ENCODE measurements at regions not wholly inside any gene's neighbourhood (a gene's known extent, or its start where the extent isn't known, plus 50 kb on each side); places are given as distances from the start of the nearest gene placed in this dataset.

DNA sequence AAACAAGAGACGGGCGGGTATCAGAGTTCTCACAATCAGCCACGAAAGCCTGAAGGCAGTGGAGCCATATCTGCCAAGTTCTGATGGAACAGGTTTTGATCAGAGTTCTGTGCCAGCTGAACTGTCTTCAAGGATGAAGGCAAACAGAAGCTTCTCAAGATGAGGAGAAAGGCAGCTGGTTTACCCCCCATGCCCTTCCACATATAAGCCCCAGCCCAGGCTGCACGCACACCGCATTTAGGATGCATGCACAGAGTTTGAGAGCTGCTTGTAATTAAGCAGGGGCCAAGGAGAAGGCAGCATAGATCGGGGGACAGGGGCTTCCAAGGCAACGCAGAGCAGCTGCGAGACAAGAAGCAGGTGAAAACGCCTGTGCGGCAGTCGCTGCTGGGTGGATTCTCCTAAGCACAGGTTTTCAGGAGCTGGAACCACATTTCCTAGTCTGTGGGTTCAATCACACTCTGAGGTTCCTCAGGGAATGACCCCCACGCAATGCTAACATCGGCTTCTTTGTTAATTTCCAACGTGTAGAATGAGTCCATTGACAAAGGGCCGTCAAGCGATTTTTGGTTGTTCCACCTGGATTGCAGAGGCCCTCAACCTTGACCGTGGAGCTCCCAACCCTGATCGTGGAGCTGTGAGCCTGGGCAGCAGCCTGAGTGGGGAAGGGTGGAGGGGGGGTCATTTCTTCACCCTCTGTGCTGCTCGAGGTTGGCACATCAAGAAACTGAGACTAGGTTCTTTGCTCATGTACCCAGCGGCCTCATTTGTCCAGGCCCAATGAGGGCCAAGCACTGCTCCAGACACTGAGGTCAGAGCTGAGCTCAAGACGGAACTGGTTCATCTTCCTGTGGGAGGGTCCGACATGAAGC lies 81.7 kb upstream of the SHISAL1 start:
- H3K27ac ChIP-seq (ENCODE audit: insufficient read depth, low read depth, low read length), result no peak overlapping the region
- no peaks in the 10 kb centered on the region for H3K9me1 ChIP-seq (replicated peaks; ENCODE audit: control insufficient read depth, extremely low read depth, insufficient read depth, low read length)
- BruUV-seq (replicated peaks), result no TSS peak
- no peaks in the 10 kb centered on the region for H3K4me1 ChIP-seq (ENCODE audit: control insufficient read depth, extremely low read depth, insufficient read depth, low read length)
- H3K27me3 ChIP-seq (ENCODE audit: control insufficient read depth in 2 of 2, insufficient read depth in 2 of 2, low read length in 2 of 2), result no peaks in the 10 kb centered on the region
- H3K4me2 ChIP-seq (ENCODE audit: insufficient read depth, low read length), result no peak overlapping the region
- FAIRE-seq (no peak), DNase-seq (ENCODE audit: low read depth, low spot score) (no peak)
- POLR2A ChIA-PET, result no interaction called here
- TF ChIP-seq FOS (IDR thresholded peaks at IDR 0.05; ENCODE audit: borderline replicate concordance, insufficient read depth, low read length) (no peak), MYC (IDR thresholded peaks at IDR 0.05; ENCODE audit: low read depth, low read length) (no peak), EZH2 (IDR thresholded peaks at IDR 0.05; ENCODE audit: borderline replicate concordance, low read depth, low read length, severe bottlenecking) (no peak), GATA2 (IDR thresholded peaks at IDR 0.05; ENCODE audit: insufficient read depth, insufficient read length, low read depth, low read length) (no peak), JUN (IDR thresholded peaks at IDR 0.05; ENCODE audit: borderline replicate concordance, insufficient read depth, insufficient read length, low read depth) (no peak), POLR2A (IDR thresholded peaks at IDR 0.05; ENCODE audit: low read depth, low read length) (no peak), POLR2AphosphoS5 (IDR thresholded peaks at IDR 0.05; ENCODE audit: insufficient read depth, low read depth, low read length) (no peak)
- TF ChIP-seq, protein P1, sequence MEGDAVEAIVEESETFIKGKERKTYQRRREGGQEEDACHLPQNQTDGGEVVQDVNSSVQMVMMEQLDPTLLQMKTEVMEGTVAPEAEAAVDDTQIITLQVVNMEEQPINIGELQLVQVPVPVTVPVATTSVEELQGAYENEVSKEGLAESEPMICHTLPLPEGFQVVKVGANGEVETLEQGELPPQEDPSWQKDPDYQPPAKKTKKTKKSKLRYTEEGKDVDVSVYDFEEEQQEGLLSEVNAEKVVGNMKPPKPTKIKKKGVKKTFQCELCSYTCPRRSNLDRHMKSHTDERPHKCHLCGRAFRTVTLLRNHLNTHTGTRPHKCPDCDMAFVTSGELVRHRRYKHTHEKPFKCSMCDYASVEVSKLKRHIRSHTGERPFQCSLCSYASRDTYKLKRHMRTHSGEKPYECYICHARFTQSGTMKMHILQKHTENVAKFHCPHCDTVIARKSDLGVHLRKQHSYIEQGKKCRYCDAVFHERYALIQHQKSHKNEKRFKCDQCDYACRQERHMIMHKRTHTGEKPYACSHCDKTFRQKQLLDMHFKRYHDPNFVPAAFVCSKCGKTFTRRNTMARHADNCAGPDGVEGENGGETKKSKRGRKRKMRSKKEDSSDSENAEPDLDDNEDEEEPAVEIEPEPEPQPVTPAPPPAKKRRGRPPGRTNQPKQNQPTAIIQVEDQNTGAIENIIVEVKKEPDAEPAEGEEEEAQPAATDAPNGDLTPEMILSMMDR (IDR thresholded peaks at IDR 0.05; ENCODE audit: extremely low read depth in 1 of 2, insufficient read depth in 1 of 2, low read depth in 1 of 2, low read length in 2 of 2), result no peak
- TF ChIP-seq, protein P2, sequence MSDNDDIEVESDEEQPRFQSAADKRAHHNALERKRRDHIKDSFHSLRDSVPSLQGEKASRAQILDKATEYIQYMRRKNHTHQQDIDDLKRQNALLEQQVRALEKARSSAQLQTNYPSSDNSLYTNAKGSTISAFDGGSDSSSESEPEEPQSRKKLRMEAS (IDR thresholded peaks at IDR 0.05; ENCODE audit: insufficient read depth, insufficient read length), result no peak
- no peaks in the 10 kb centered on the region for H4K20me1 ChIP-seq (replicated peaks; ENCODE audit: control insufficient read depth, extremely low read depth, insufficient read depth, low read length)
- dilution Hi-C loops (cut with MboI; ENCODE audit: extremely low pct_ligation_motif_present, low sequenced_read_pairs) (no loop called here), intact Hi-C loops (cut with micrococcal nuclease) (no loop called here)
- H2AFZ ChIP-seq (ENCODE audit: low read depth, low read length), result no peak overlapping the region
- CTCF ChIA-PET, result interaction anchor here (0.8 kb wide), 1 partner anchor 291 kb away, joined by 3 read pairs; no protein-coding TSS in a partner anchor
- no peaks in the 10 kb centered on the region for H3K9me3 ChIP-seq (replicated peaks; ENCODE audit: control insufficient read depth, insufficient read depth, low read length)
- no peaks in the 10 kb centered on the region for H3K79me2 ChIP-seq (ENCODE audit: control insufficient read depth, insufficient read depth, low read length)
- H3K36me3 ChIP-seq (ENCODE audit: control insufficient read depth in 2 of 2, extremely low read depth in 1 of 2, insufficient read depth in 2 of 2, low read length in 2 of 2), result no peaks in the 10 kb centered on the region
- H3K9ac ChIP-seq (replicated peaks; ENCODE audit: extremely low read depth, insufficient read depth, low read length), result no peak overlapping the region
- no peak overlapping the region for H3K4me3 ChIP-seq (replicated peaks in 1 of 3; ENCODE audit: insufficient read depth in 1 of 3, low read depth in 1 of 3, low read length in 3 of 3)

All from endothelial cell of umbilical vein (primary cell).